Duodenal mucosa (tissue), 2 donors: ENCODE measurements at regions not wholly inside any gene's neighbourhood (a gene's known extent, or its start where the extent isn't known, plus 50 kb on each side); places are given as distances from the start of the nearest gene placed in this dataset.

Source experiments
- H3K27ac ChIP-seq: one replicate; pipeline ENCODE4 v1.7.0; 2013; ENCODE audit warnings: low read depth, low read length
- H3K27me3 ChIP-seq, 2 donors: one replicate each; pipeline ENCODE4 v1.7.0; 2013; ENCODE audit warnings: low read length in 2 of 2, control low read depth in 1 of 2; ENCODE audit not compliant: insufficient read depth in 2 of 2, control insufficient read depth in 1 of 2
- H3K36me3 ChIP-seq, 2 donors: one replicate each; pipeline ENCODE4 v1.7.0; 2013; ENCODE audit warnings: low read length in 2 of 2, control low read depth in 1 of 2; ENCODE audit not compliant: insufficient read depth in 2 of 2, control insufficient read depth in 1 of 2
- H3K4me1 ChIP-seq, 2 donors: one replicate each; pipeline ENCODE4 v1.7.0; 2013; ENCODE audit warnings: low read length in 2 of 2, control low read depth in 1 of 2; ENCODE audit not compliant: insufficient read depth in 2 of 2, control insufficient read depth in 1 of 2
- H3K4me3 ChIP-seq, 2 donors: one replicate each; pipeline ENCODE4 v1.7.0; 2013; ENCODE audit warnings: low read length in 2 of 2, low read depth in 1 of 2
- H3K9ac ChIP-seq, 2 donors: one replicate each; pipeline ENCODE4 v1.7.0; 2013; ENCODE audit warnings: low read length in 2 of 2, low read depth in 1 of 2
- H3K9me3 ChIP-seq, 2 donors: one replicate each; pipeline ENCODE4 v1.7.0; 2013; ENCODE audit warnings: low read length in 2 of 2, control low read depth in 1 of 2; ENCODE audit not compliant: control insufficient read depth in 1 of 2

DNA sequence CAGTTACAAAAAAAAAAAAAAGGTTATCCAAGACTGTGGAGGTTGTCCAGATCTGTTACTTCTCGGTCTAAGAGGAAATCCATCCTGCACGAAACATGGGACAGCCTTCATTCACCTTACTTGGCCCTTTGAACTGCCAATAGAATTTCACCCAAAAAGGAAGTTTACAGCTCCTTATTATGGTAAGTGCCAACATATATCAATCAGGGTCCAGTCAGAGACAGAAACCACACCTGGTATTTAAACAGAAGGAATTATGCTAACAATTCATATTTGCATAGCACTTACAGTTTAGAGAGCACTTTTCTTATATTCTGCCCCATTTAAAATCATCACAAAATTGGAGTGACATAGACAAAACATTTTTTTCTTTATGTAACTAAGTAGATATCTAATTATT lies 93.6 kb upstream of the PTPN3 start:
- Histone ChIP-seq H3K4me3 (no peak overlapping the region), H3K27ac (no peak overlapping the region), H3K4me1 (no peaks in the 10 kb centered on the region), H3K9me3 (no peaks in the 10 kb centered on the region), H3K27me3 (no peaks in the 10 kb centered on the region), H3K36me3 (no peaks in the 10 kb centered on the region), H3K9ac (no peak overlapping the region)

DNA sequence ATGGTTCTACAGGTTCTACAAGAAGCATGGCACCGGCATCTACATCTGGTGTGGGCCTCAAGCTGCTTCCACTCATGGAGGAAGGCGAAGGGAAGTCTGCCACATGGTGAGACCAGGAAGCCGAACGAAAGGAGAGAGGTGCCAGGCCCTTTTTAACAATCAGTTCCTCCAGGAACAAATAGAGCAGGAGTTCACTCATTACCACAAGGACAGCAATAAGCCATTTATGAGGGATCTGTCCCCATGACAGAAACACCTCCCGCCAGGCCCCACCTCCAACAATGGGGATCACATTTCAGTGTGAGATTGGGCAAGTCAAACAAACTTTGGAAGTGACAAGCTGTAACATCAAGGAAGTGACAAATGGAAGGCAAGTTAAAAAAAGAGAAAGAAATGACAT lies 95.5 kb upstream of the PTPN3 start:
- H3K4me1 ChIP-seq = no peaks in the 10 kb centered on the region
- H3K27ac ChIP-seq = no peak overlapping the region
- no peaks in the 10 kb centered on the region for H3K9me3 ChIP-seq
- no peaks in the 10 kb centered on the region for H3K27me3 ChIP-seq
- H3K36me3 ChIP-seq = no peaks in the 10 kb centered on the region
- no peak overlapping the region for H3K4me3 ChIP-seq
- no peak overlapping the region for H3K9ac ChIP-seq

DNA sequence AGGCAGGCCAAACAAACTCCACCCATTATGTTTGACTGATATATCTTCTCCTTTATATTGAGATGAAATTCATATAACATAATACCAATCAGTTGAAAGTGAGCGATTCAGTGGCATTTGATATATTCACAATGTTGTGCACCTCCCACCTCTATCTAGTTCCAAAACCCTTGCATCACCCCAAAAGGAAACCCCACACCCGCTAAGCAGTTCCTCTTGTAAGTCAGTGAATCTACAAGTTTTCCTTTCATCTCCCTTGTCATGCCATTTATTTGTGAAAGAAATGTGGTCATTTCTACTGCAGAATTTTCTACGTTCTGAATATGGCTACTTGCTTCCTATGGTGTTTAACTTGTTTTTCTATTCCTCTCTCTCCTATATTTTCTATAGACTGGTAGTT lies 99.4 kb upstream of the PTPN3 start:
- H3K36me3 ChIP-seq = no peaks in the 10 kb centered on the region
- H3K9me3 ChIP-seq = no peaks in the 10 kb centered on the region
- H3K4me3 ChIP-seq = no peak overlapping the region
- H3K4me1 ChIP-seq = no peaks in the 10 kb centered on the region
- no peaks in the 10 kb centered on the region for H3K27me3 ChIP-seq
- no peak overlapping the region for H3K27ac ChIP-seq
- H3K9ac ChIP-seq = no peak overlapping the region

DNA sequence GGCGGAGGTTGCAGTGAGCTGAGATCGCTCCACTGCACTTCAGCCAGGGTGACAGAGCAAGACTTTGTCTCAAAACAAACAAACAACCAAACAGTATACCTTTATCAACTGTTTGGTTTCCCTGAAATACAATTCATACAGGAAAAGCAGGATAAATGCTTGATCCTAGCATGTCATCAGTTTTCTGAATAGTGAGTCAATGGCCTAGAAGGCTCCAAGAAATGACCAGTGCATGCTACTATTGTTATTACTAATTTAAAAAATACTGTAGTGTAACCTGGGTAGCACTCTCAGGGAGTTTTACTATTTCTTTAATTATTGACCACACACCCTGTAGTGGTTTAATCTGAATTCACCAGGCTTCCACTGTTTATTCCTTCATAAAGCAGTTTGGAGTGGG lies 101.0 kb upstream of the PTPN3 start:
- Histone ChIP-seq H3K27ac (no peak overlapping the region), H3K4me1 (no peaks in the 10 kb centered on the region), H3K9me3 (no peaks in the 10 kb centered on the region), H3K36me3 (no peaks in the 10 kb centered on the region), H3K9ac (no peak overlapping the region), H3K4me3 (no peak overlapping the region), H3K27me3 (no peaks in the 10 kb centered on the region)

DNA sequence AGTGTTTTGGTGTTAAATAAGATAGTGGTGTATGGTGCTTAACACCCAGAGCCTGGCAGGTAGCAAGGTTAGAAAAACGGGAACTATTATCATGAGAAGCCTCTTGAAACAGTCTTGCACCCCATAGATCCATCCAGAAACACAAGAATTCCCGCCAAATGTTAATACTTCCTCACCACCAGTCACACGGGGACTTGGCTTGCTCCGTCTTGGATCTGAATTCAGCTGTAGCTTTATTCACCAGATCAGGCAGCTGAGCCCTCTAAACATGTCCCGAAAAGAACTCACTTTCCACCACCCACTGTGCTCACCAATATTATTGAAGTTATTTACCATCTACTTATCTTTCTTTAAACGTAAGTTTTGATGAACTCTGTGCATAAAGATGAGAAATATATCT lies 101.6 kb upstream of the PTPN3 start:
- no peak overlapping the region for H3K4me3 ChIP-seq
- H3K9me3 ChIP-seq = no peaks in the 10 kb centered on the region
- H3K4me1 ChIP-seq = no peaks in the 10 kb centered on the region
- no peaks in the 10 kb centered on the region for H3K27me3 ChIP-seq
- H3K27ac ChIP-seq = no peak overlapping the region
- H3K9ac ChIP-seq = no peak overlapping the region
- H3K36me3 ChIP-seq = no peaks in the 10 kb centered on the region

DNA sequence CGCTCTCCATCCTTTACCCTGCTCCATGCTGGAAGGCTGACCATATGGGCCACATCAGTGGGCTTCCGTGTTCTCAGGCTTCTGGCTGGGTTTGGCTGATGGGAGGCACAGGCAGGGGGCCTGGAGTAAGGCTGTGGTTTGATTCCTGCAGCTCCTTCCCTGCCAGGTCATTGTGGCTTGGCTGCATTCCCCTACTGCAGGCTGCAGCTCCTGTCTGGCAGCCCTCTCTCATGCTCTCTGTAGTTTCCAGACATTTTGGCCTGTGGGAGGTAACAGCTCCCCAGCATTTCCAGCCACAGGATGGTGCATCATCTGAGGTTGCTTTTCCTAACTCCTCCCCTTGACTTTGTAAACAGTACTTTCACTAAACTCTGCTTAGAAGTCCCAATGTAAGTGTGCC lies 102.0 kb upstream of the PTPN3 start:
- Histone ChIP-seq H3K36me3 (no peaks in the 10 kb centered on the region), H3K27ac (no peak overlapping the region), H3K4me1 (no peaks in the 10 kb centered on the region), H3K4me3 (no peak overlapping the region), H3K9ac (no peak overlapping the region), H3K9me3 (no peaks in the 10 kb centered on the region), H3K27me3 (no peaks in the 10 kb centered on the region)

DNA sequence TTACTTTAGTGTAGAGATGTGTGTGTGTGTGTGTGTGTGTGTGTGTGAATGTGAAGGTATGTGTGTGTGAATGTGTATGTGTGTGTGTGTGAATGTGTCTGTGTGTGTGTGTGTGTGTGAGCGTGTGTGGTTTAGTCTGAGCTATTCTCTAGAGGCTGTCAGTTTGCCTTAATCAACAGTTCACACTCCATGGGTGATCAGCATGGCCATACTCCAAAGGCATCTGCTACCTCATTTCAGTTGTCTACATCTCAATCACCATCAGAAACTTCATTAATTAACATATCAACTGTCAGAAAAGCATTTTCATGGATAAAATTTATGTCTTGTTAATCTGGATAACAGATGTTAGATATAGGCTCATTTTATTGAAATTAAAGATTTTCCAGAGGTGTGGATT lies 103.1 kb upstream of the PTPN3 start:
- H3K4me1 ChIP-seq = no peaks in the 10 kb centered on the region
- H3K27ac ChIP-seq = no peak overlapping the region
- H3K36me3 ChIP-seq = no peaks in the 10 kb centered on the region
- no peaks in the 10 kb centered on the region for H3K27me3 ChIP-seq
- no peak overlapping the region for H3K9ac ChIP-seq
- no peak overlapping the region for H3K4me3 ChIP-seq
- no peaks in the 10 kb centered on the region for H3K9me3 ChIP-seq

DNA sequence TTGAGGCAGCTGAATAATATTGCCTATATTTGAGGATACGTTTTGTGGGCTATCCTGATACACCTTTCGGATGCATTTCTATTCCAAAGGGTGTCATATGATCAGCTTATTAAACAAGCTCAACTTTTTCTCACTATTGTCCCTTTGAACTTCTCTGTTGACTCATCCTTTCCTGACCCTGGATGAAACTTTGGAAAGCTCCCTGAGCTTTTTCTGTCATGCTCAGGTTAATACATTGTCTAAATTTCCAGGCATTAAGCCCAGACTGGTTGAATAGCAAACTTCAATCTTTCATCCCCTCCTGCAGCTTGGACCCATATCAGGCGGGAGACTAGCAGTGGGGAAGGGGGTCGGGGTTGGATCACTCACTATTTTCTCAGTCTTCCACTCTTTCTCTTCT lies 104.9 kb upstream of the PTPN3 start:
- Histone ChIP-seq H3K9me3 (no peaks in the 10 kb centered on the region), H3K9ac (no peak overlapping the region), H3K4me3 (no peak overlapping the region), H3K36me3 (no peaks in the 10 kb centered on the region), H3K27me3 (no peaks in the 10 kb centered on the region), H3K4me1 (no peaks in the 10 kb centered on the region), H3K27ac (no peak overlapping the region)

DNA sequence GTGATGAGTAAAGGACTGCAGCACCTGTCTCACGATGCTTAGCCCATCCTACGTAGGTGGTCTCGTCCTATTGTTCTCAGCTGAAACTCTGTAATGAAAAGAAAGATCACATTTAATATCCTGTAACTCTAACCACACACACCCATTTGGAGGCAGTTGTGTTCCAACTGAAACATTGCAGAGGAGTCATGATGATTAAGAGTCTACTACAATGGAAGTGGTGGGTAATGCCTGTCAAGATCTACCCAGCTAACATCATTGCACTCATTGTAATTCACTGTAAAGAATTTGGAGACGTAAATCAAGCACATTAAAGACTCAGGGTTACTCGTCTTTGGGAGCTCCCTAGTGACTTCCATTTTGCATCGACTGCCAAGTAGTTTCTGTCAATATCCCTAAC lies 106.0 kb upstream of the PTPN3 start:
- Histone ChIP-seq H3K36me3 (no peaks in the 10 kb centered on the region), H3K9me3 (no peaks in the 10 kb centered on the region), H3K4me3 (no peak overlapping the region), H3K27me3 (no peaks in the 10 kb centered on the region), H3K27ac (no peak overlapping the region), H3K4me1 (no peaks in the 10 kb centered on the region), H3K9ac (no peak overlapping the region)

DNA sequence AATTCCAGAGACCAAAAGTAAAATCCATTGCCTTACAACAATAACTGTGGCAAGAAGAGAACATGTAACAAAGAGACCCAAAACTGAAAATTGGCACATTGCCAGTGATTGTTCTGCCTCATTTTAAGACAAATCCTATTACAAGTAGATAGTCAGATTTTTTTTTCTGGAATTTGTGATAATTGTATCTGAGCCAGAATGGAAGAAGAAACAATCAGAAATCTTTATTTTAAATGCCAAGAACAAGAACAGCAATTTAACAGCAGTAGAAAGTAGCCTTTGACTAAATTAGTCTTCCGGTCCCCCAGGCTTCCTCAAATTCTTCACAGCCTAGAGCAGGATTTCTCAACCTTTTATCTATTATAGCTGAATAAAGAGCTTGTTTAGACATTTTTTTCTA lies 106.7 kb upstream of the PTPN3 start:
- Histone ChIP-seq H3K9ac (no peak overlapping the region), H3K4me3 (no peak overlapping the region), H3K27ac (no peak overlapping the region), H3K9me3 (no peaks in the 10 kb centered on the region), H3K27me3 (no peaks in the 10 kb centered on the region), H3K36me3 (no peaks in the 10 kb centered on the region), H3K4me1 (no peaks in the 10 kb centered on the region)

DNA sequence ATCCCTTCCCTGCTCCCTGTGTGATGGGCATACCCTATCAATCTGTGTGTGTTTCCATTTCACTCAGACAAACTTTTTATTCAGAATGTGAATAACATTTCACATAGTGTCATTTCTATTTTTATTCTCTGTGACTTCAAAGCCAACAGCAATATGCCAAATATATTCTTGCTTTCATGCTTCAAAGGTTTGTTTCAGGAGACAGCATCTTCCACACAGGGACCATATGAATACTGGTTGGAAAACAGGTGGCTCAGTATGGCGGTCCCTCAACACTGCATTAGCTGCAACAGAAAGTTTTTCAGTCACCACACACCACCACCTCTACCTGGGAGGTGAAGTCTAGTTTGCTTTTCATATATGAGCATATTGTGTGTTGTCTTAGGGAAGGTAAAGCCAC lies 111.0 kb upstream of the PTPN3 start:
- Histone ChIP-seq H3K4me1 (no peaks in the 10 kb centered on the region), H3K27me3 (no peaks in the 10 kb centered on the region), H3K9me3 (no peaks in the 10 kb centered on the region), H3K9ac (no peak overlapping the region), H3K27ac (no peak overlapping the region), H3K4me3 (no peak overlapping the region), H3K36me3 (no peaks in the 10 kb centered on the region)
